GM12874 (cell line): ENCODE measurements at regions not wholly inside any gene's neighbourhood (a gene's known extent, or its start where the extent isn't known, plus 50 kb on each side); places are given as distances from the start of the nearest gene placed in this dataset.

ENCODE experiments used
- TF ChIP-seq, protein P1 (sequence below): IDR thresholded peaks from 2 replicates; pipeline ENCODE4 v1.5.1; 2011; ENCODE audit warnings: low read depth, mild to moderate bottlenecking, control low read depth, low read length, moderate library complexity; ENCODE audit not compliant: insufficient read depth

GRCh38 chr3:72571052-72571451 lies 277.2 kb downstream of the SHQ1 start:
- TF ChIP-seq, protein P1, sequence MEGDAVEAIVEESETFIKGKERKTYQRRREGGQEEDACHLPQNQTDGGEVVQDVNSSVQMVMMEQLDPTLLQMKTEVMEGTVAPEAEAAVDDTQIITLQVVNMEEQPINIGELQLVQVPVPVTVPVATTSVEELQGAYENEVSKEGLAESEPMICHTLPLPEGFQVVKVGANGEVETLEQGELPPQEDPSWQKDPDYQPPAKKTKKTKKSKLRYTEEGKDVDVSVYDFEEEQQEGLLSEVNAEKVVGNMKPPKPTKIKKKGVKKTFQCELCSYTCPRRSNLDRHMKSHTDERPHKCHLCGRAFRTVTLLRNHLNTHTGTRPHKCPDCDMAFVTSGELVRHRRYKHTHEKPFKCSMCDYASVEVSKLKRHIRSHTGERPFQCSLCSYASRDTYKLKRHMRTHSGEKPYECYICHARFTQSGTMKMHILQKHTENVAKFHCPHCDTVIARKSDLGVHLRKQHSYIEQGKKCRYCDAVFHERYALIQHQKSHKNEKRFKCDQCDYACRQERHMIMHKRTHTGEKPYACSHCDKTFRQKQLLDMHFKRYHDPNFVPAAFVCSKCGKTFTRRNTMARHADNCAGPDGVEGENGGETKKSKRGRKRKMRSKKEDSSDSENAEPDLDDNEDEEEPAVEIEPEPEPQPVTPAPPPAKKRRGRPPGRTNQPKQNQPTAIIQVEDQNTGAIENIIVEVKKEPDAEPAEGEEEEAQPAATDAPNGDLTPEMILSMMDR: no peak

DNA sequence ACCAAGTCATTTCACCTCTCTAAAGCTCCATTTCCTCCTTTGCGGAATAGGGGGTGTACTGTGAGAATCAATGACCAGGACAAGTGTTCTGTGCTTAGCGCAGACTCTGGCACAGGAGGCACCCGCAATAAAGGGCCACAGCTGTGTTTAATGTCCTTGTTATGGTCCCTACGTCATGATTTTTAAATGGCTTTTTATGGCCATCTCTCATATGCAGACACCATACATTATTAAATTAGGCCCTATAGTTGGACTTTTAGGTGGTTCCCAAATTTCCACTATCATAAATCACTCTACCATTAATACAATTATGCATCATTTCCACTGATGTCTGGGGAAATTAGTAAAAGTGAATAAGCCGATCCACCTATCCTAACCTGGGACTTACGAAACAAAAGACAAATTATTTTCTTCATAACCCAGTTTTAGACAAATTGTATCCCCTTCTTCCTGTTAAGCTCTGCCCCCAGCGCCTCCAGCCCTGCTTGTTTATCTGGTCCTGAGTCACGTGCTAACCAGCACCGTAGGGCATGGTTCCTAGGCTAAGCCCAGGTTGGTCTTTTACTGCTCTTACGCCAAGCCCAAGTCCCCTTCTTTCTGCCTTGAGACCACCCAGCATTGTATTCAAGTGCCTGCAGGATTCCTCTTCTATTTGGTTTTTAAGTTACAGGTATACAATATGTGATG lies 278.3 kb downstream of the SHQ1 start:
- TF ChIP-seq, protein P1: no peak

- TF ChIP-seq, protein P1: no peak
These were observed 280.2 kb downstream of the SHQ1 start for GRCh38 chr3:72568083-72568482.

DNA sequence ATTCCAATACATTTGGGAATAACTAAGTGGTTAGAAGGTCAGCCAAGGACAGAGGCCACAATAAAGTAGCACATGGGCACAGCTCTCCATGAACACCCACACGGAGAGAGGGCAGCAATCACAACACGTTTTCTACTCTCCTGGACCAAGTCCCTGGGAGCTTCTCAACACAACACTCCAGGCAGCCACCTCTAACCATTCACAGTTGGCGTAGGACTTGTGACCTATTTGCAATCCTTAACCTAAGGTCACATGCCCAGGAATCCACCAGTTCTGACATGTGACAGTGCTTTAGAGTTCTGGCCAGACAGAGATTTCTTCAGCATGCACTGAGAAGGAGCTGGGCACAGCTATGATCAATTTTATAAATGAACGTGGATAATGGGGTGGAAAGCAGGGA lies 280.8 kb downstream of the SHQ1 start:
- TF ChIP-seq, protein P1: no peak

- TF ChIP-seq, protein P1: no peak
These were observed 282.7 kb downstream of the SHQ1 start for GRCh38 chr3:72565593-72565992.

GRCh38 chr3:72563690-72564370 lies 284.4 kb downstream of the SHQ1 start:
- TF ChIP-seq, protein P1: no peak

- TF ChIP-seq, protein P1: no peak
These were observed 287.2 kb downstream of the SHQ1 start for GRCh38 chr3:72560846-72561675.
